Hematopoietic multipotent progenitor cell treated with erythropoietin and hydrocortisone succinate and interleukin-3 and kit ligand, for 6 days (in vitro differentiated cells): ENCODE measurements at regions not wholly inside any gene's neighbourhood (a gene's known extent, or its start where the extent isn't known, plus 50 kb on each side); places are given as distances from the start of the nearest gene placed in this dataset.

Experiments used
- DNase-seq: peaks from one replicate; pipeline ENCODE4 v3.0.0-alpha.2; 2015

DNA sequence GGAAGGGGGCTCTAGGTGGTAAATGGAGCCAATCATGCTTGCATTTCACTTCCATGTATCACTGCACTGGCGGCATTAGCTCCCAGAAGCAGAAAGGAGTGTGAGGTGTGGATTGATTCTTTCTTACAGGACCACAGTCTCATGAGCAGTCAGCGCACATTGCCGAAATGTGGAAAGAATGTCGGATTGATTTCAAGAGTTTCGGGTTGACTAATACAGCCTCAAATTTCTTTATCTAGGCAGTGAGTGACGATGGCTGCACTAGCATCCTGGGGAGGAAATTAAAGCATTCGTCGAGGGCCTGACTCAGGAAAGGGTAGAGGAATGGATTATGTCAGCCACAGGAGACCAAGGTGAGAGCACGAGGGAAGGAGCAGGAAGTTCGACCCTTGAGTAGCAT is 222.8 kb upstream of the CDYL start:
- DNase-seq: no peak

DNA sequence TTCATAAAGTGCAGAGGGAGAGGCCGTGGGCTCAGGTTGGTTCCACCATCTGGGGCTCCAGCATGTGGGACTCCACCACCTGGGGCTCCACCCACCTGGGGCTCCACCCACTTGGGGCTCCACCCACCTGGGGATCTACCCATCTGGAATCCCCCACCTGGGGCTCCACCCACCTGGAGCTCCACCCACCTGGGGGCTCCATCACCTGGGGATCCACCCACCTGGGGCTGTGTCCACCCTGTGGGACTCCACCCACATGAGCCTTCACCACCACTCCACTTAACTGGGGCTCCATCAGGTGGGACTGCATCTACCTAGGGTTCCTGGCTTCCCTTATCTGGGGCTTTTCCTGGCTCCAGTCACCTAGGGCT is 226.0 kb upstream of the CDYL start:
- no peak for DNase-seq

DNA sequence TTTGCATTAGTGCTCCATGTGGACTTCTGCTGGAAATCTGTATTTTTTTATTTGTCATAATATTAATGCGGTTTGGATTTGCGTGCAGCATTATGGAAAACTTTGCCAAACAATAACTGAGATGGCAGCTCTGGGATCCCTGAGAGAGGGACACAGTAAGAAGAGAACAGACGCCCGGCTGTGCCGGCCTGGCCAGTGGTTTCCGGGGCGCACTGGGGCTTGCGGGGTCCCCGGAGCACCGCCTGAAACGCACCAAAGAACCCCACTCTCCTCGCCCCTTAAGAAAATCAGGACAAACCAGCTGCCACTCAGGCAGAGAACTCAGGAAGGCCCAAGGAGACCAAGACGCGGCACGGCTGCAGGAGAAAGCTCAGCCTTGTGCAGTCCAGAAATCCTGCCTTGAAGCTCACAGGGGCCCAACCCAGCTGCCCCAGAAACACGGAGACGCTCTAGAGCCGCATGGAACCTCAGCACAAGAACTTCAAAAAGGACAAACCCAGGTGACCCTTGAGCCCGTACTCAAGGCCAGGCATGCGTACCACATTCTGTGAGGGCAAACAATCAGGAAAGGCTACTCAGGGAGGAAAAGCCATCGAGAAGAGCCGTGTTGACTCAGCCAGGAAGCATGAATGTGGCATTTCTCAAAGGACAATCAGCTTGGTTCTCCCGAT is 226.5 kb upstream of the CDYL start:
- DNase-seq: no peak

DNA sequence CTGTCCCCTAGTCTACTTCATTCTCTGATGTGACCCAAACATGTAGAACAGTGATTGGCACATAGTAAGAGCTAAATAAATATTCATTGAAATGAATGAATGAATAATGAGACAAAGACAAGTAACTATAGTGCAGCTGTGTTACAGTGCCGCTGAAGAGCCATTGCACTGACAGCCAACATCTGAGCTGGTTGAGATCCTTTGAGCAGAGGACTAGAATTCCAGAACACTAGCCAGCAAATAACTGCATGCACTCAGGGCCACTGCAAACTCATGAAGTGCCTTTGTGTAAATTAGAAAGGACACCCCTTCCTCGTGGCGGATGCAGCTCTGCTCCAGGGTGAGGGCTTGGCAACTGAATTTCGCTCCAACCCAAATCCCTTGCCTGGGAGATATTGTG is 230.3 kb upstream of the CDYL start:
- DNase-seq: no peak

DNA sequence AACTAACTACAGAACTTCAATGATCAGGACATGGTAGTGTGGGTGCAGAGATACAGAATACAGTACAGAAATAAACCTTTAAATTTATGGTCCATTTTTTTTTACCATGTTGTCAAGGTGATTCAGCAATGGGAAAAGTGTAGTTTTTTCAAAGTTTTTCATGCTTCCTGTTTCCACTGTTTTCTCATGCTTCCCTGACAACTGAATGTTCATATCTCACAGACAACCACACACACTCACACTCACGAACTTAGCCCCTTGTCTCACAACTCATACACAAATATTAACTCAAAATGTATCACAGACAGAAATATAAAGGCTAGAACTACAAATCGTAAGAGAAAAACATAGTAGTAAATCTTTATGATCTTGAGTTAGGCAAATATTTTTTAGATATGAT is 232.6 kb upstream of the CDYL start:
- DNase-seq: no peak

DNA sequence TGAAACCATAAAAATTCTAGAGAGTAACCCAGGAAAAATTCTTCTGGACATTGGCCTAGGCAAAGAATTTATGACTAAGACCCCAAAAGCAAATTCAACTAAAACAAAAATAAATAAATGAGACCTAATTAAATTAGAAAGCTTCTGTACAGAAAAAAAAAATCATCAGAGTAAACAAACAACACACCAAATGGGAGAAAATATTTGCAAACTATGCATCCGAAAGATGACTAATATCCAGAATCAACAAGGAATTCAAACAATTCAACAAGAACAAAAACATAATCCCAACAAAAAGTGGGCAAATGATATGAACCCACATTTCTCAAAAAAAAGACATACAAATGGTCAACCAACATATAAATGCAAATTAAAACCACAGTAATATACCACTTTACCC is 242.6 kb upstream of the CDYL start:
- no peak for DNase-seq

DNA sequence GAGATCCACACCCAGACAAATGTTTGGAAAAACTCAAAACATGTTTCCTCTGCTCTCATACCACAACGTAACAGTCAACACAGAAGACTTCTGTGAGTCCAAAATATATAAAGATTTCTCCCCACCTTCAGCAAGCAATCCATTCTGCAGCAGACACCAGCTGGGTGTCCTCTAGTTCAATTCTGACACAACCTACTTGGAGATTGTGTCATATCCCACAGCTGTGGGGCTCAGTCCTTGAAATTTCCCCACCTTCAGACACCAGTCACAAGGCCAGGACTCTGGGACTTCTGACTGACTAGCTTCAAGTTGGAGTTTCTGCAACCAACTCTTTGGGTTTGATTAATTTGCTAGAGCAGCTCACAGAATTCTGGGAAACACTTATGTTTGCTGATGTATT is 244.8 kb upstream of the CDYL start:
- no peak for DNase-seq

DNA sequence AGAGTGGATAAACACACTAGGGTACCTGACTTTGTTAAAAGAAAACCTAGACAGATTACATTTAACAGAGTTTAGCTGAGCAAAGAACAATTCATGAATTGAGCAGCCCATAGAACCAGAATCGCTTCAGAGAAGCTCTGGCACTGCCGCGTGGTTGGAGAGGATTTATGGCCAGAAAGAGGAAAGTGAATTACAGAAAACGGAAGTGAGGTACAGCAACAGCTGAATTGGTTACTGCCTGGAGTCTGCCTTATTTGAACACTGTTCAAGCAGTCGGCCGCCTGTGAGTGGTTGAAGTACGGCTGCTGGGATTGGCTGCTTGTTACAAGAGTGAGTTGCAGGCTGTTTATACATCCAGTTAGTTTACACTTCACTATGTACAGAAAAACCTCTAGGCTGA is 253.8 kb upstream of the CDYL start:
- peak; percentile 13 for DNase-seq

DNA sequence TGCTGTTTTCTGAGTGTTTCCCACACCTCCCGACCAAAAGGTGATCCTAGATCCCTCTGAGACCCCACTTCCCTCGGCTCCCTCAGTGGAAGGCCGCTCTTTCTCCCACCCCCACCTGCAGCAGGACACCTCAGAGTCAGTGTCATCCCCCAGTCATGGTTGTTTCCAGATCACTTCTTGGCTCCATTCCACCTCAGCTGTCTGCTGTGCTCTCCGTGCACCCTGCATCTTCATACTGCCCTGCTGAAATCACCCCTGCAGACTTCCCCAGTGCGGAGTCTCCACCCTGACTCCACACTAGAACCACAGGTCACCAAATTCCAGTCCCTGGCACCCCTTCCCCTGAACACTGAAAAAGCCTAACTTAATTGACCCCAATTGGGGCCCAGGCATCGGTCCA is 255.1 kb upstream of the CDYL start:
- no peak for DNase-seq

DNA sequence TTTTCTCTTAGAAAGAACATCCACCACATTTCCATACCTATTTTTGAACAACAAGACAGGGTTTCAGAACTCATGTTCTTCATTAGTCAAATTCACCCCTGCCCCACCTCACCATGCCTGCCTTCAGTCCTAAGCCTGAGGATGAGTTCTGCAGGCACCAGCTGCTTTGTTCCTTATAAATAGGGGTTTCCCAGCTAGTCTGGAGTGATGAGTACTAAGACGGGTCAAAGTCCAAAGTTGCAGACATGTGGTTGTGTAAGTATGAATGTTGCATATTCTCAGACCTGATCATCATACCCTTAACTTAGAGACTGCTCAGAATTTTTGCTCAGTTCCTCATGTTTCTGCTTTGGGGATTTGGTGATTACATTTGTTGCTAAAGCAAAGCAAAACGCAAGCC is 257.7 kb upstream of the CDYL start:
- DNase-seq: no peak

DNA sequence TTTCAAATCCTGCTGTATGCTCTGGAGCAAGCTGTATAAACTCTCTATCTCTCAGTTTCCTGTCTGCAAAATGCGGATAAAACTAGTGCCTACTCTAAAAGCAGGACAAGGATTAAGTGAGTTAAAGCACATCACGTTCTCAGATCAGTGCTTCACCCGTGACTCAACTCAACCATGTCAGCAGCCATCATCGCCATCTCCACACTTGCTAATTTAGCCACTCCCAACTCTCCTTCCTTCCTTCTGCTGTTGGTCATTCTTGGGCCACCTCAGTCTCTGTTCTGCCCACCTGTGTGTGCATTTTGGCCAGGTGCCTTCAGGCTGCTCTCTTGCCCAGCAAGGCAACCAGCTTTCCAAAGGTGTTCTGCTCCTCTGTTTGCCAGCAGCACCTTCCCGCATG is 260.0 kb upstream of the CDYL start:
- no peak for DNase-seq

DNA sequence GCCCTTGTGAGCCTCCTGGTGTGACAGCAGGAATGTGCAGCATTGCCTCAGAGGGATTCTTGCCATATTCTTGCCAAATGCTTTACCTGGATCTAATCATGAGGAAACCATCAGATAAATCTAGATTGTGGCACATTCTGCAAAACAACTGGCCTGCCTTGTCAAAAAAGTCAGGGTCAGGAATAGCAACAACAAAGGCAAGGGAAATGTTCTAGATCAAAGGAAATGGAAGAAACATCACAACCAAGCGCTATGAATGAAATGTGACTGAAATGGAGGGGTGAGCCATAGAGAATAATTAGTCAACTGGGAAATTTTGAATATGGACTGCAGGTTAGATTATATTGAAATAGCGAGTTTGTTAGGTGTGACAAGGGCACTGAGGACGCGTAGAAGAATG is 262.6 kb upstream of the CDYL start:
- no peak for DNase-seq

DNA sequence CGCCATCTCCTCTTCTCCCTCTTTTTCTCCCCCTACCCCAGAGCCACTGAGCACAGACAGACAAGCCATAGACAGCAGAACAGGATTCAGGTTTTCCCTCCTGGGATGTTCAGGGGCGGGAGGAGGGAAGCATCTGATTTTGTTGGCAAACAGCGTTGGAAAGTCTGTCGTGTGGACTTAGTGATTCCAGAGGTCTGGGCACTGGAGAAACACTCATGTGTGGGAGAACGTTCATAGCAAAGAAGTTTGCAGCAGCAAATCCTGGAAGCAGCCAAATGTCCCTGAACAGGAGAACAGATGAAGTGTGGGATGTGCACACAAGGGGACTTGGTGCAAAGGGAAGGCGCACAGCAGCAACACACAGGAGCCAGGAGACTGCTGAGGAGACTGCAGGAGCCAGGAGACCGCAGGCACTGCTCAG is 264.1 kb upstream of the CDYL start:
- no peak for DNase-seq

DNA sequence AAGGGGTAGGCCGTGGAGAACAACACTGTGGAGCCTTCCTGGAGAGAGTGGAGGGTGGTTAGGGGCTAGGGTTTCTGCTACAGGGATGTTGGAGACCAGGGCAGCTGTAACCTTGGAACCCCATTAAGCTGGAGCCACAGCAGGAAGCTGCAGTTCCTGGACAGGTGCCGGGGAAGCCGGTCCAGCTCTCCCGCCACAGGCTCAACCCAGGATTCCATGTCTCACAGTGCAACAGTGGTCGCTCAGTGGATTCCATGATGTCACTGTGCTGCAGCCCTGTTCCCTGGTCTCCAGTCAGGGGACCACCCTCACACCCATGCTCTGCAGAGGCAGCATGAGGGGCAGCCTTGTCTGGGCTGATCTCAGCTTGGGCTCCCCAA is 264.6 kb upstream of the CDYL start:
- DNase-seq: no peak

DNA sequence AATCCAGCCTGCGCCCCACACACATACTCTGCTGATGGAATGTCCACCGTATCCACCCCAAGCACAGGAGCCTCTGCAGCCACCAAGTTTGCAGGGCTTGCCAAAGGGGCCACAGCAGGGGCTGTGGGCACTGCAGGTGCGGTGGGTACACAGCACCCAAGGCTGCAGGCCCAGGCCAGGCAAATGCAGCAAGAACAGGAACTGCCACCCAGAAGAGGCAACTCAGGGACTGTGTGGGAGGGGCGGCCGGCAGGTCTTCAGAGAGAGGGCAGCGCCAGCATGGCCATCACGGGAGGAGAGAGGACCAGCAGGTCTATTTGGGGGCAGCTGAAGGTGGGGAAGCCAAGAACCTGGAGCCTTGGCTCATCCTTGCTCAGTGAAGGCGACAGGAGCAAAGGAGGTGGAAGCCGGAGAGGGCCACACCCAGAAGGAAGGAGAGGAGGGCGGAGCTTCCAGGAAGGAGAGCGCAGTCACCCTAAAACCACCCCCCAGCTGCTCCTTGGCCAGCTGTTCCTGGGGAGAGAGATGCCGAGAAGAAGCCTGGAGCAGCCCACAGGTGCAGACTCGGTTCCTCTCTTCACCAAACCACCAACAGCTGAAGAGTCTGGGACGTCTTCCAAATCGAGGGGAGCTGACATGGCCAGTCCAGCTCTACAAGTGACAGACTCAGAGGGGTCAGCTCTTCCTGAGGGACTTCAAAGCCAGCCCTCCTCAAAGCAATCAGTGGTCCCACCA is 265.1 kb upstream of the CDYL start:
- no peak for DNase-seq

DNA sequence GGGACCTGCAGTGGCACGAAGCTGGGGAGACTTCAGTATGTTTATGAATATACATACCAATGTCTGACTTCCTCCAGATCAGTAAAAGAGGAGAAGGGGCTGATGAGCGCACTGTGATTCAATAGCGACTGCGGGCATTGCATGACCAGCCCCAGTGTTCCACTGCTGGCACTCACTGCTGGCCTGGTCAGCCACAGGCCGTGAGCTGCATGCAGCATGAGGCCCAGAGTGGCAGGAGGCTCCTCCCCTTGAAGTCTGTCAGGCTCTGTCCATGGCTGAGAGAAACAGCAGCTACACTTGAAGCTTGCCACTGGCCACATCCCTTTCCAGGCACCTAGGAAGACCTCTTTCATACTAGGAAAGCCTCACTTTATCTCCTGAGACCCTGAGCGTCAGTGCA is 265.9 kb upstream of the CDYL start:
- no peak for DNase-seq

DNA sequence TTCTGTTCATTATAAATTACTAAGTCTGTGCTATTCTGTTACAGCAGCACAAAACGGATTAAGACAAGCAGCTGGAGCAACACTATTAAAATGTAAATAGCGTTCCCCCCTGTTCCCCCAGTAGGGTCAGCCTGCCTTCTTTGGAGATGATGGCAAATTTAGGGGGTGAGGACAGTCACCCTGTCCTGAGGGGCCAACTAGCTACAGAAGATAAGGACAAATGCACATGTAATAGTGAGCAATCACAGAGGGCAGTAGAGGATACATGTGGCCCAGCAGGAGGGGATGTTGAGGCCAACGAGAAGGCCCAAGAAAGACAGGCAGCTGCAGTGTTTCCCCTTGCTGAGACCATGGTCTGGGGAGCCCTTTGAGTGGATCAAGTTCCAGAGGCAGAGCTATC is 266.7 kb upstream of the CDYL start:
- DNase-seq: no peak

DNA sequence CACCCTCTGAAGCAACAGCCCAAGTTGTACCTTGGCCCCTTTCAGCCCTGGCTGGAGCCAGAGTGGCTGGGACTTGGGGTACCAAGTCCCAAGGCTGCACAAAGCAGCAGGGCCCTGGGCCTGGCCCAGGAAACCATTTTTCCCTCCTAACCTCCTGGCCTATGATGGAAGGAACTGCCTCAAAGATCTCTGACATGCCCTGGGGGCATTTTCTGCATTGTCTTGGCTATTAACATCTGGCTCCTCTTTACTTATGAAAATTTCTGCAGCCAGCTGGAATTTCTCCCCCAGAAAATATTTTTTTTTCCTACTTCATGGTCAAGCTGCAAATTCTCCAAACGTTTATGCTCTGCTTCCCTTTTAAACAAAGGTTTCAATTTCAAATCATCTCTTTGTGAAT is 269.4 kb upstream of the CDYL start:
- no peak for DNase-seq

DNA sequence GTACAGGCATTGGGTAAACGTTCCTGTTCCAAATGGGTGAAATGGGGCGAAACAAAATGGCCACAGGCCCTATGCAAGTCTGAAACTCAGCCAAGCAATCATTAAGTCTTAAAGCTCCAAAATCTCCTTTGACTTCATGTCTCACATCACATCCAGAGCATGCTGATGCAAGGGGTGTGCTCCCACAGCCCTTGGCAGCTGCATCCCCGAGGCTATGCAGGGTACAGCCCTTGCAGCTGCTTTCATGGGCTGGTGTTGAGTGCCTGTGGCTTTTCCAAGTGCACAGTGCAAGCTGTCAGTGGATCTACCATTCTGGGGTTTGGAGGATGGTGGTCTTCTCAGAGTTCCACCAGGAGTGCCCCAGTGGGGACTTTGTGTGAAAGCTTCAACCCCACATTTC is 270.0 kb upstream of the CDYL start:
- DNase-seq: no peak

DNA sequence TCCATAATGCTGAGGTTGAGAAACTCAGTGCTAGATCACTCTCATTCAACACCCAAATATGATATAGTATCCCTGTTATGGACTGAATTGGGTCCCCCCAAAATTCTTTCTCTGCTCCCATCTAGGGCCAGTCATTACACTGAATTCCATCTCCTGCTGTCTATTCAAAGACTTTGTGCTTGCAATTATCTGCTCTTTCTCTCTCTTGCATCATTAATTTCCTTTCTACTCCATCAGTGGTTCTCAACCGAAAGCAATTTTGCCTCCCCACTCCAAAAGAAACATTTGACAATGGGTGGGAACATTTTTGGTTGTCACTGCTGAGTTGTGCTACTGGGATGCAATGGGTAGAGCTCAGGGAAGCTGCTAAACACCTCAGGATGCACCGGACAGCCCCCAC is 271.5 kb upstream of the CDYL start:
- no peak for DNase-seq

DNA sequence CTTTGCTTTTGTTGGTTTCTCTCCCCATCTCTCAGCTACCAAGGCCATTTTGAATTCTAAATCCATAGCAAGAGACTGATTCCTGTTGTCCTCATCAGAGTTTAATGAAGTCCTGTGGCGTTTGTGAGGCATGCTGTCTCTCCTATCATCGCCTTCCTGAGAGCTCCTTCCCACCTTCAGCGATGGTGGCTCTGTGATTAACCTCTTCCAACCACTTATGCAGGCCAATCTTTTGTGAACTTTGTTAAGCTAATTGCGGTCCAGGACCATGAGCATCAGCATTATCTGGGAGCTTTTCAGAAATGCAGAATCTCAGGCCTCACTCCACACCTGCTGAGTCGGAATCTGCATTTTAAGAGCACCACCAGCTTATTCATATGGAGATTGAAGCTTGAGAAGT is 272.5 kb upstream of the CDYL start:
- no peak for DNase-seq

DNA sequence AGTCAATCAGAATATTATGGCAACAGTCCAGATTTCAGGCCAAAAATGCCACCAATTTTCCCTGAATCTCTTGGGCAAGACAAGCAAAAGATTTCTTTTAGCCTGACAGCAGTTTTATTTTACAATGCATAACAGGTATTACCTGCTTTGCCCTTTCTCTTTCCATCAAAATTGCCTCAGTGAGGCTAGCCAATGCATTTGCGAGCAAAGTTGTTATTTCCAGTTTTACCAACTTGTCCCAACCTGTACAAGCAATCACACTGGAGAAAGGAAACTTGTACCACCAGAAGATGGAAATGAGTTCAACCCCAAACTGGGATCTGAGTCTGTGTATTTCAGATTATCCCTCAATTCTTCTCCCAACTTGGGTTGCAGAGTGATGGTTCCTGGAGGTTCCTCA is 279.9 kb upstream of the CDYL start:
- DNase-seq: no peak

DNA sequence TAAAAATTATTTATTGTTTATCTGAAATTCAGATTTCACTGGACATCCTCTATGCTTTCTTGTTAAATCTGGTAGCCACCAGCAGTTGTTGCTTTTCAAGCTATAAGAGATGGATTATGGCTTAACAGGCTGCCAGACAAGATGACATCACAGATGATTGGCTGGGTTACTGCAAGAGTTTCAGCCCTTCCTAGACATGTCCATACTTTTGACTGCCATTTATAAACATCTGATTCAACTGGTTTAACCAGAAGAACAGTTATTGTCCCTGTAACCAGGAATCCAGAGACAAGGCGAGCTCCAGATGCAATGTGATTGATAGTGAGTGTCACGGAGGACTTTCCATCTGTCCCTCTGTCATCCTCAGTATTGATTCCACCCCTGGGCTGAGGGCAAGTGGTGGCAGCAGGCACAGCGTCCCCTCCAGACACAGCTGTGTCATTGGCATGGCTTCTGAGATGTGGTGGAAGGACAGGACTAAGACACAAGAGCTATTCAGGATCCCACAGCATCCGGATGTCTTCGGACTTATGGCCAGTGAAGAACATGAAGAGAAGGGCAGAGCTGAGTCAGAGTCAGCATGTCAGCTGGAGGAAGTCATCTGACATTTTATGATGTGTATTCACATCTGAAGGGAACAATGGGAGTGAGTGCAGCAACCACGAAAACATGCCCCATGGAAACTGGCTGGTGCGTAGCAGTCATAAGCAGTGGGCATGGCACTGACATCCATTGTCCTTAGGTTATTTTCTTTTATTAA is 284.5 kb upstream of the CDYL start:
- no peak for DNase-seq

DNA sequence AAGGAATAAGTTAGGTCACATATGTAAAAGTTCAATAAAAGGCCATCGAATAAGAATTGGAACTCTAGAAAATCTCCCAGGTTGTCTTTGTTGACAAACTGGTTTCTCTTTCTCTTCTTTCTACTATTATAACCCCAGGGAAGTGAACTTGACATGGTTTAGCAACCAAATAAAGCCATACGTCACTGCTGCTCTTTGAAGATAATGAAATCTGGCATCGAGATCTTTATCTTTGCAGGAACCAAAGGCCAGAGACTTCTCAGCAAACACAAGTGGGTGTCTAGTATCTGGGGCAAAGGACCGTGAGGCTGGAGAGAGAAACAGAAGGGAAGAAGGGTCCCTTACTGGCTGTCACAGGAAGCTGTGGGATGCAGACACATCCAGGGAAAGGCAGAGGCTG is 286.7 kb upstream of the CDYL start:
- peak; percentile 13 for DNase-seq

DNA sequence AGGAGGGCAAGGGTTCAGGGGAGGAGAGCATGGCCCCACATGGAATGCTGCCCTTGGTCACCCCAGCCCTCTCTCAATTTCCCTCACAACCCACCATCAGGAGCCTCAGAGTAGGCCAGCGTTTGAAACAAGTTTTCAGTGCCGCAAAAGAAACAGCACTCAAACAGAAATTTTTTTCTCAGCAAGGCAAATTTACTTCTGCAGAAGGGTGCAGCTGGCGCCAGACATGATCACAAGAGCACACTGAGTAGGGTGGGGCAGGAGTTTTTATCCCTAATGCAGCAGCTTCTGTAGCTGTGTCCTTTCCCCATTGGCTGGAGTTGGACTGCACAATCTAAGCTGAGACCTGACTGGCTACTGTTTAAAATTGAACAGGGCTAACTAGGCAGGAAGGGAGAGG is 287.8 kb upstream of the CDYL start:
- DNase-seq: no peak
